ENCODE measurements at regions not wholly inside any gene's neighbourhood (a gene's known extent, or its start where the extent isn't known, plus 50 kb on each side); places are given as distances from the start of the nearest gene placed in this dataset.
A peak's percentile ranks its signal among the peaks of the same experiment; 100 is the strongest.

DNA sequence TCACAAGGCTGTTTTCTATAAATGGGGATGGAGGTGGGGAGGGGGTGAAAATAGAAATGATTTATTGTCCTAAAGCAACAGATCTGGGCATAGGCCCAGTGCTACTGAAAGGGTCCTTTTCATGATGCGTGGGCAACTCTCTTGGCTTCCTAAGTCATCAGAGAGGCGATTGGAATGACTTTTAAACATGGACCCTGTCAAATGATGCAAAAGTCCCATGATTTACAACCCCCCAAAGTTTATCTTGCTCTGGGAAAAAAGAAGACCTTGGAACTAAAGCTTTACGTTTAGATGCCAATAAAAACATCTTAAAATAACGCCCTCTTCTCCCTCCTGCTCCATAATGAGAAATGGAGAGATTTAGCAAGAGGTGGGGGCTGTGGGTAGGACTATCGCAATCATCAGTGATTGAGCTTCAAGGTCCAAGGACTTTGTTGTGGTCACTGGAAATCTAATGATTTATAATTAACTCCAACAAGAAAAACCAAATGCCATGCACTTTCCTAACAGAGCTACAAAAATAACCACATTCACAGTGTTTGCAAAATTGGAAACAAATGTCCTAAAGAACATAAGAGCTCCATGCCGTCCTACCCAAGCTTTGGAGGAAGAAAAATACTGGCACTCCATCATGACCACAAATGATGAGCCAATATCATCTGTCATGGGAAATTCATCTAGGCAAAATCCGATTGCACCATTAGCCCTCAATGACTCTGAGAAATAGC is 167.5 kb upstream of the CLINT1 start:
- DNase-seq (ENCODE audit: insufficient read length, low spot score): no peak
- TF ChIP-seq, protein P1, sequence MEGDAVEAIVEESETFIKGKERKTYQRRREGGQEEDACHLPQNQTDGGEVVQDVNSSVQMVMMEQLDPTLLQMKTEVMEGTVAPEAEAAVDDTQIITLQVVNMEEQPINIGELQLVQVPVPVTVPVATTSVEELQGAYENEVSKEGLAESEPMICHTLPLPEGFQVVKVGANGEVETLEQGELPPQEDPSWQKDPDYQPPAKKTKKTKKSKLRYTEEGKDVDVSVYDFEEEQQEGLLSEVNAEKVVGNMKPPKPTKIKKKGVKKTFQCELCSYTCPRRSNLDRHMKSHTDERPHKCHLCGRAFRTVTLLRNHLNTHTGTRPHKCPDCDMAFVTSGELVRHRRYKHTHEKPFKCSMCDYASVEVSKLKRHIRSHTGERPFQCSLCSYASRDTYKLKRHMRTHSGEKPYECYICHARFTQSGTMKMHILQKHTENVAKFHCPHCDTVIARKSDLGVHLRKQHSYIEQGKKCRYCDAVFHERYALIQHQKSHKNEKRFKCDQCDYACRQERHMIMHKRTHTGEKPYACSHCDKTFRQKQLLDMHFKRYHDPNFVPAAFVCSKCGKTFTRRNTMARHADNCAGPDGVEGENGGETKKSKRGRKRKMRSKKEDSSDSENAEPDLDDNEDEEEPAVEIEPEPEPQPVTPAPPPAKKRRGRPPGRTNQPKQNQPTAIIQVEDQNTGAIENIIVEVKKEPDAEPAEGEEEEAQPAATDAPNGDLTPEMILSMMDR (IDR thresholded peaks at IDR 0.05; ENCODE audit: insufficient read depth, missing control alignments): no peak
- no peak for FAIRE-seq

DNA sequence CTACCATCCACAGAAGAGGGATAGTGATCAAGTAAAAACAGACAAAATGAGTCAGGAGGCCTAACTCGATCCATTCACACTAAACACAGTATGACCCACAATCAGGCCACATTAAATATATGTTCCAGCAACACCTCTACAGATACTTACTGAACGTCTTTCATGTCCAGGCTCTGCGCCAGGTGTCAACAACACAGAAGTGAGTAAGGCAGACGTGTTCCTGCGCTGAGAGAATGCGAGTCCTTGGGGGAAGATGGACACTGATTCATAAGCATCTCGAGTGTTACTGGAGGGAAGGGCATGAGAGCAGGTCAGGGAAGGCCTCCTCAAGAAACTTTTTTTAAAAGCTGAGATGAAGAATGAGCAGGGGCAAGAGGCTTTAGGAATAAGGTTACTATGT is 164.3 kb upstream of the CLINT1 start:
- TF ChIP-seq, protein P1 (IDR thresholded peaks at IDR 0.05; ENCODE audit: insufficient read depth, missing control alignments): no peak
- FAIRE-seq (no peak), DNase-seq (ENCODE audit: insufficient read length, low spot score) (no peak)

DNA sequence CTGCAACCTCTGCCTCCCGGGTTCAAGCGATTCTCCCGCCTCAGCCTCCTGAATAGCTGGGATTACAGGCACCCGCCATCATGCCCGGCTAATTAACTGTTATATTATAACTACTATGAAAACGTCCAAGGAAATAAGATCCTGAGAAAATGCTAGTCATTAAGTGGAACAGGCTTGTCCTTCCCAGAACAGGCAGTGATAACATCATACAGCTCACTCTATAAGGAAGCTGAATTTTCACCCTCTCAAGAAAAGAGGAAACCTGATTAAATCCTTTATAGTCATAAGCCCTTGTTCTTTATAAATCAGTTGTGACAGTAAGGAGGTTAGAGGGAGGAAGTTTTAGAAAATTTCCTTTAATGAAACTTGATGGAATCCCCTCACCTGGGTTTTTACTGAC is 163.9 kb upstream of the CLINT1 start:
- TF ChIP-seq, protein P1 (IDR thresholded peaks at IDR 0.05; ENCODE audit: insufficient read depth, missing control alignments): no peak
- DNase-seq (ENCODE audit: insufficient read length, low spot score) (no peak), FAIRE-seq (no peak)

DNA sequence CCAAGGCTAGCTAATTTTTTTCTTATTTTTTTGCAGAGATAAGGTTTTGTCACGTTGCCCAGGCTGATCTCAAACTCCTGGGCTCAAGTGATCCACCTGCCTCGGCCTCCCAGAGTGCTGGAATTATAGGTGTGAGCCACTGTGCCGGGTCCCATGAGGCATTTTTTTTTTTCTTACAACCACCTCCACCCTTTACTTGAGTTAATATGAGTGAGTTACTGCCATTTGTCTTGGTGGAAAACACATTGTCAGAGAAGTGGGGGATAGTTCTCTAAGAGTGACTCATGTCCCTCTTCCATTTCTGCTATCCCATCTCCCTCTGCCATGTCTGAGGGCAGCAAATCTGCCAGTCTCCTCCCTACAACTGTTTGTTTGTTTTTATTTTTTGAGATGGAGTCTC is 163.4 kb upstream of the CLINT1 start:
- DNase-seq (ENCODE audit: insufficient read length, low spot score) (no peak), FAIRE-seq (no peak)
- TF ChIP-seq, protein P1 (IDR thresholded peaks at IDR 0.05; ENCODE audit: insufficient read depth, missing control alignments): no peak

DNA sequence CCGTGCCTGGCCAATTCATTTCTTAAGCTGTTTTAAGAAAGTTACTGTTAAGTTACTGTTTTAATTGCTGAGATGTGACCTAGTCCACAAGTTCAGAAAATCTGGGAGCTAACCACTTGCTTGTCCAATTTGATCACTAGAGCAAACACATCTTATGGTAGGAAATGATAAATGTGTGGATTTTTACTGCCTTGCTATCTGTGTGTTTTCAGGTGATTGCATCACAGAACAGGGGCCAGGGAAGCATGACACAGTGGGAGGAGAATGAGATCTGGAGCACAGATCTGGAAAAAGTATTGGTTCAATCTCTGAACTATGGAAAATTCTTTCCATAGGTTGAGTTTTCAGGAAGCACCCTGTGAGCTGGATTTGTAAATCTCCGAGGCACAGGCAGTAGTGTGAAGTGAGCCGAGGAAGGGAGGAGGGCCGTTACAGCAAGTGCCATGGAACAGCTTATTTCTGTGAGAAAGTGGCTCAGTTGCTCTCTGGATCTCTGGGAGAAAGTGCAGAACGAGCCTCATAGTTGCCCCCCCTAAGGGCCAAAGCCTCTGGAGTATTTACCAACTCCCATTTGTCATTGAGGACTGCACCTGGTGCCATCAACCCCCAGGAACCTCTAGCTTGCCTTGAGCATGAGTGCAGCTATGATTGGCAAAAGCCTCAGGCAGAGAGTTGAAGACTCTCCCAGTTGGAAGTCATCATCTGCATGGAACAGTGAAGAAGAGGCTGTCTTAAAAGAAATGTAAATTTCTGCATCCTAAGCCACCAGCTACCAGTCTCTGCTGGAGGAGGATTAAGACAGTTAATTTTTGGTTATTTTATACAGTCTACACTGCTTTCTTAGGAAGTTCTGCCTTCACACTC is 161.8 kb upstream of the CLINT1 start:
- TF ChIP-seq, protein P1 (IDR thresholded peaks at IDR 0.05; ENCODE audit: insufficient read depth, missing control alignments): no peak
- no peak for DNase-seq (ENCODE audit: insufficient read length, low spot score)
- no peak for FAIRE-seq

DNA sequence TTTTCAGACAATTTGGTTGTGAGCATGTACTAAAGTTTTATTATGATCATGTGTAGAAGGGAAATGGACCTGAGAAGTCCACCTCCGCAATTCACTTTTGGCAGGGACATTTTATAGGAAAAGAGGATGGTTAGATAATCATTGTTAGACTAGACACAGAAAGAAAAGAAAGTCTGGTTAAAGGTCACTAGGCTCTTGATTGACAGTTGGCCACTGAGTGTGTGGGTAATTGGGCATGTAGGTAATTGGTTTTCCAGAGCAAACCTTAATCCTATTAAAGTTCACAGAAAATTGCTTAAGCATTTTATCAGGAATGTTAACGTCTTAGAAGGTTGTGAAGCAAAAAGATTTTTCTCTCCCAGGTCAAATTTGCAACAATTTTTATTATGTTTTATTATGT is 158.5 kb upstream of the CLINT1 start:
- DNase-seq (ENCODE audit: insufficient read length, low spot score): no peak
- peak; percentile 11 for FAIRE-seq

More for the DNA sequence above, 158.5 kb upstream of the CLINT1 start:
- TF ChIP-seq, protein P1 (IDR thresholded peaks at IDR 0.05; ENCODE audit: insufficient read depth, missing control alignments): no peak

All from D721Med (cell line).